ENCODE measurements at regions not wholly inside any gene's neighbourhood (a gene's known extent, or its start where the extent isn't known, plus 50 kb on each side); places are given as distances from the start of the nearest gene placed in this dataset.
A peak's percentile ranks its signal among the peaks of the same experiment; 100 is the strongest.

GRCh38 chr6:154561750-154562149, 51.3 kb upstream of the CNKSR3 start:
- no peak for DNase-seq

DNA sequence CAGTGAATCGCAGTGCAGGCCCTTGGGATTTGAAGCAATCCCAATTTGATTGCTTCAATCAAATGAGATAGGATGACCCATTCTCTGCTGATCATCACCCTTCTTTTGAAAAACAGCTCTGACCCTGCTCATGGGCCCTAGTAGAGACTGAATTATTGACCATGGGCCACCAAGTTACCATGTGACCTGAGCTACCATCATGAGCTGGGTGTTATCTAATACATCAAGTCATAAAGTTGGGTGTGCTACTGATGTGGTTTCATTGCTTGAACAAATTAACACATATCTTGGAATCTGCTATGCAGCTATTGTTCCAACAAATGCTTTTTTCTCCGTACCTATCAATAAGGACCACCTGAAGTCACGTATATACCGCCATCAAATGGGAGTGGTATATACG, 54.8 kb upstream of the CNKSR3 start:
- DNase-seq, result no peak

DNA sequence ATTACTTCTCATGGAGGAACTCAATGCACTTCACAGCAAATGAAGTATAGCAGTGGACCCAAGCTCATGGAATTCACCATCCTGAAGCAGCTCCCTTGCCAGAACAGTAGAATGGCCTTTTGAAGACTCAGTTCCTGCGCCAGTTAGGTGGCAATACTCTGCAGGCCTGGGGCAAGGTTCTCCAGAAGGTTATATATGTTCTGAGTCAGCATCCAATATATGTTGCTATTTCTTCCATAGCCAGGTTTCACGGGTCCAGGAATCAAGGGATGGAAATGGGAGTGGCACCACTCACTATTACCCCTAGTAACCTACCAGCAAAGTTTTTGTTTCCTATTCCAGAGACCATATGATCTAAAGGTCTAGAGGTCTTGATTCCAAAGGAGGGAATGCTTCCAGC, 56.4 kb upstream of the CNKSR3 start:
- no peak for DNase-seq

GRCh38 chr6:154567695-154568220, 57.3 kb upstream of the CNKSR3 start:
- peak; percentile 32 for DNase-seq

DNA sequence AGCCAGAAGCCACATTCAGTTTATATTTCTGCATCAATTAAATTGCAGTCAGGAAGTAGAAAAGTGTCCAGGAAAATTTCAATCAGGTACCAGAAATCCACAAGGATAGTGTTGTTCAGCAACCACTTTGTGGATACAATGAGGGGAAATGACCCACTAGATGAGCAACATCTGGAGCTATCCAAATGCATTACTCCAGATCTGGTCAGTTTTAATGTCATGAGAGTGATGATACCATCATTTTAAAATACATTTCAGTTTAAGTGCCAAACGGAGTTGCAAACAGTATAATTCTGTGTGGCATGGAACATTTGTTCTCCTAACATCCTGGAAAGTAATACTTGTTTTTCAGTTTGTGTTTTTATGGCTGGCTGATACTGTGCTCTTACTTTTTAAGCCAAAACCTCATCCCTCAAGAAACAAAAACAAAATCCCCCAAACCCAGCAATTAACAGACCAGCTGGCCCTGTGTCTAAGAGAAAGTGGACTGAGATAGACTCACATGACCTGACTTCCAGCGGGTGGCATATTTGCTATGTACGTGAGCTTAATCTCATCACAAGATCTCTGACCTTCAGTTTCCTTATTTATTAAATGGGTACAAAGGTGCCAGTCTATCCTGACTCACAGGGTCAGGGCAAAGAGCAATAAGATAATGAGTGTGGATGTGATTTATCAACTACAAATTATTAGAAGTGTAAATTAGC, 58.8 kb upstream of the CNKSR3 start:
- no peak for DNase-seq

GRCh38 chr6:154570505-154570904, 60.0 kb upstream of the CNKSR3 start:
- DNase-seq, result no peak

- no peak for DNase-seq
Measured at GRCh38 chr6:154572556-154572955, 62.1 kb upstream of the CNKSR3 start.

DNA sequence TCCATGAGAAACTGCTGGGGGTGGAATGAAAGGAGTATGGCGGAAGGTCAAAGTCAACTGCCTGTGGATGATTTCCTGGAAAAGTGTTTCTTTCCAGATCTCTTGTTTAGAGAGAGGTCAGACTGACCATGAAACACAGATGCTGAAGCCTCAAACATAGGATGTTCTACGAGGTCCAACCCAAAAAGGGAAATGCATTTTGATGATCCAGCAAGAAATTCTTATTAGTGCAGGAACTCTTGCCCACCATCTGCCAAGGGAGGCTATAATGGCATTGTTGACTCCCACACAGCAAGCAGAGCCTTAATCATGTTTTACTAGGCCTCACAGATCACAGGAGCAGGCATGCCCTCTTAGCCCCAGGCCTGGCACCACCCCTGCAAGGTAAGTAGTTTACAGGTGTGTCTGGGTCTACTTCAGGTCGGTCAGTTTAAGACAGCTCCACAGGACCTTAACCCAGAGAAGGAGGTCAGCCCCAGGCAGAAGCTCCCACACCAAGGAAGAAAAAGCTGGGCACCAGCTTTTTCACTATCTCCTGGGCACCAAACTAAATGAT, 67.6 kb upstream of the CNKSR3 start:
- DNase-seq, result no peak

GRCh38 chr6:154579046-154579445, 68.6 kb upstream of the CNKSR3 start:
- DNase-seq, result no peak

DNA sequence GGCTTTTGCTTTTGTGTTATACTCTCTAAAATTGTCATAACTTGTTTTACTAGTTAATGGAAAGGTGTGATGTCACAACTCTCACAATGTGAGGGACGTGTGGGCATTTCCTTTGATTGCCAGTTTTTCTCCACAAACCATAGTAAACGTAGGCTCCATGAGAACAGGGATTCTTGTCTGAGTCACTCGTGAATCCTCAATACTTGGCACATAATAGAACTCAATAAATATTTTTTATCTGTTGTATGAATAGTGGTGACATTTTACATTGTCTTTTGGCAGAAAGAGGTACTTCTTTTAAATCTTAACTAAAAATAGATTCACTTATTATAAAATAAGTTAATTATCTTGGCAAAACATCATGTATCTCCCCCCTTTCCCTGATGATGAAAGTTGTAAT, 69.0 kb upstream of the CNKSR3 start:
- no peak for DNase-seq

DNA sequence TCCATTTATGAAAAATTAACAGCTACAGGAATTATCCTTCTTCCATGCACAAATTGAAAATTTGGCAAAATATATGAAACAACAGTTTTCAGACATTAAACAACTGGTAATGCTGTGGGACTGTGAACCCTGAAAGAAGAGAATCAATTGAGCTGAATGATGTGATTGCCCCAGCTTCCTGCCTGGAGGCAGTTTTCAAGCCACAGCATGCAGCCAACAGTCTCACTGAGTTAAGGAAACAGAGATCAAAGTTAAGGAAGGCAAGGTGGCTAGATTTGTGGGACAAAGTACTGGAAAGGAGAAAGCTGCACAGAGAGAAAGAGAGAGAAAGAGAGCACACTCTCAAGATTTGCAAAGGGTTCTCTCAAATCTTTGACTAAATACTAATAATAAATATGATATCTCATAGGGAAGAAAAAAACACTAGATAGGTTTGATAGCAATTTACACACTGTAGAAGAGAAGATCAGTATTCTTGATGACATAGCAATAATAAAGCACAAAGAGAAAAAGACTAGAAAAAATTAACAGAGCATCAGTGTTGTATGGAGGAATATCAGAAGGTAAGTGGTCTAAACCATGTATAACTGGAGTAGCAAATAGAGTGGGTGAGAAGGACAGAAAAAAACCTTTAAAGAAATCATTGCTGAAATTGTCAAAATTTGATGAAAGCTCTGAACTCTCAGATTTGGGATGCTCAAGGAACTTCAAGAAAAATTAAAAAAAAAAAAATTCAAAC, 70.1 kb upstream of the CNKSR3 start:
- no peak for DNase-seq

- no peak for DNase-seq
Measured at GRCh38 chr6:154582696-154583095, 72.2 kb upstream of the CNKSR3 start.

- DNase-seq, result no peak
Measured at GRCh38 chr6:154583546-154584188, 73.2 kb upstream of the CNKSR3 start.

DNA sequence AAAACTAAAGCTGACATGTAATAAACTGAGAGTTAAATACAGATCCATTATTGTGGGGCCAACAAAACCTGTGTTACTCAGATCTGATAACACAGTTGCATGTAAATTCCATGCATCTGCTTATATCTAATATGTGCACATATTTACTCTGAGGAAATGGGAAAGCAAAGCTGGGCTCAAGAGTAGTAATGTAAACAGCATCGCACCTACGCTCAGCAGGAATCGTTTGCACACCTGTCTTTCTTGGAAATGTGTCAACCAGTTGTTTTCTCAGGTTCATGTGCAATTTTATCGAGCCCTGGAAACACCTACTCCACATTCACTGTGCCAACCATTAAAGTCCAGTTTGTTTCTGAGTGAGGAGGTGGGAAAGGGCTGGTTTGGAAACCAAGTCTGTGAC, 80.3 kb upstream of the CNKSR3 start:
- DNase-seq, result peak; percentile 91

DNA sequence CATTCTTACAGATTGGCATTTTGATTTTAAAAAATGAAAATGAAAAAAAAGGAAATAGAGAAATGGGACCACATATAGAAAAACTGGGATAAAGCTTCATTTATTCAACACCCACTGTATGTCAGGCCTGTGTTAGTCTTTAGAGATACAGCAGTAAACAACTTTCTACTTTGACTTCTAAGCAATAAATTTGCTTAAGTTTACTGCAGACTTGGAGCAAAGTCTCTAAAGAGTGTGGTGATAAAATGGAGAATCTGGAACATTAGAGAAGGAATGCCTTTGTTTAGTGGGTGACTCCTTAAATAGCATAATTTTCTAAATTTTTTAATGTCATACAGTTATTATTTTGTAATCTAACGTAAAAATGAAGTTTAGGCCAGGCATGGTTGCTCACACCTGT, 80.7 kb upstream of the CNKSR3 start:
- DNase-seq, result no peak

DNA sequence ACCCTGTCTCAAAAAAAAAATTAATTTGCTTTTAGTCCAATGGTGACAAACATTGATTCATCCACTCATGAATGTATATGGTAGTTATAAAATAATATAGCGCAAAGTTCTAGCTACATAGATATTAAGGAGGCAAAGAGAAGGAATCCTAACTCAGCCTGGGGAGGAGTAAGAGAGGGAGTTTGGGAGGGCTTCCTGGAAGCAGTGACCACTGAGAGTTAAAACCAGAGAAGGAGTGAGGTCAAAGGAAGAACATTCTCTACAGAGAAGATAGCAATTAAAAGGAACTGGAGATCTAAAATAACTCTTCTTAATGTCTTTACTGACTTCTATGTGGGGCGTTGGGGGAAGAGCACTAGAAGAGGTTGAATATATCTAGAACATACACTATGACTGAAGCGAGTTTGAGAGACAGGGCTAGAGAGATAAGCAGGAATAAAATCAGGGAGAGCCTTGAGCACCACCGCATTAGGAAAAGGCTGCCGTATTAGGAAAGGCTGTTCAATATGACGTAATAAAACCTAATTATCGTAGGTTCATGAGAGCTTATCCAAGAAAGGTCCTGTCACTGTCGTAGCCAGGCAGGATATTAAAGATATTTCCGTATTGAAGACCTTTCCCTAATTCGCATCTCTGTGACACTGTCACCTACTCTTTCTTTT, 81.8 kb upstream of the CNKSR3 start:
- DNase-seq, result no peak

- no peak for DNase-seq
Measured at GRCh38 chr6:154593122-154593521, 82.6 kb upstream of the CNKSR3 start.

- DNase-seq, result no peak
Measured at GRCh38 chr6:154594496-154595198, 84.2 kb upstream of the CNKSR3 start.

DNA sequence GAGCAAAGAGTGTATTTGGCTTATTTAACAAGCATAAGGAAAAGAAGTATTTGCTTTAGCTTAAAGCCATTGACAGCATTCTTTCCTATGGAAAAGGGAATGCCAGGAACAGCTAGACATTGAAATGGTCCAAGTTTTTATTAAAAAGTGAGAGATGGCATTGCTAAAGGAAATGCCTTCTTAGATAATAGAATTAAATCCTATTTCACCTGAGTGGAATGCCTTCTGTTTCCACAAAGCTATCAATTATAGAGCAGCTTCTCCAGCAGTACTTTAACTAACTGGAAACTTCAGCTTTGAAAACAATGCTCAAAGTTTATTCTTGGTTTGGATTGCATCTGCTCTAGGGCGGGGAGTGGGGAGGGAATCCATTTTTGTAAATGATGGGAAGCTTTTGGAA, 85.1 kb upstream of the CNKSR3 start:
- DNase-seq, result no peak

- DNase-seq, result no peak
Measured at GRCh38 chr6:154596009-154596408, 85.5 kb upstream of the CNKSR3 start.

DNA sequence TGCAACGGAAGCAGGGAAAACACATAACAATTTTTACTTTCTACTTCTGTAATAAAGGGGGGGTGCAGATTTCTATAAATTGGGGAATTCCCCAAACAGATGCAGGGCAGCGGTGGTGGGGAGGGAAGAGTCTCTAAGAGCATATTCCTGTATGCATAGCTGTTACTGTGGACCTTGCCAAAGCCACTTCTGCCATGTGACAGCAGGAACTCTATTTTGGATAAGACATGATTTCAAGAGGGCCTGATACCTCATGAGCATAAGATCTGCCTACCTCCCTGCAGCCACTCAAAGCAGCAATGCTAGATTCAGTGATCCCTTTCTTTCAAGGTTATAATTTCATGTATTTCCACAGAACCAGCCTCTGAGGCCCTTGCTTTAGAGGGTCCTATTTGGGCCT, 86.2 kb upstream of the CNKSR3 start:
- DNase-seq, result no peak

DNA sequence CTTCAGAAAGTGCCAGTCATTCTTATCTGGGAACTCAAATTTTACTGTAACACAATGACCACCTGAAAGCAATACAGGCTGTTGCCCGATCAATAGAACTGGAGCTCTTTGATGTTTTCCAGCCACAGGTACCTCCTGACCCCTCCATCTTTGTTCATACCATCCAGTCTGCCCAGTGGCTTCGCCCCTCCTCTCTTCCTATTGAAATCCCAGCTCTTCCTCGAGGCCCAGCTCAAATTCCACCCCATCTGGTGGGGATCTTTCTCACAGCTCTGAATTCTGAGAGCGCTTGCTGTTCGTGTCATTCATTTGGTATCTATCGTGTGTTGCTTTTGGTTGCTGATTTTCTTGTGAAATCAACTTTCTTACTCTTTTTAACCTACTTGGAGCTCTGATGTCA, 87.9 kb upstream of the CNKSR3 start:
- no peak for DNase-seq
